ENCODE measurements at regions not wholly inside any gene's neighbourhood (a gene's known extent, or its start where the extent isn't known, plus 50 kb on each side); places are given as distances from the start of the nearest gene placed in this dataset.
A peak's percentile ranks its signal among the peaks of the same experiment; 100 is the strongest.
"Not testable (repeated sequence)": the region's sequence is repeated elsewhere in the genome, so short reads cannot be mapped to it uniquely, and the experiment has no call there.

DNA sequence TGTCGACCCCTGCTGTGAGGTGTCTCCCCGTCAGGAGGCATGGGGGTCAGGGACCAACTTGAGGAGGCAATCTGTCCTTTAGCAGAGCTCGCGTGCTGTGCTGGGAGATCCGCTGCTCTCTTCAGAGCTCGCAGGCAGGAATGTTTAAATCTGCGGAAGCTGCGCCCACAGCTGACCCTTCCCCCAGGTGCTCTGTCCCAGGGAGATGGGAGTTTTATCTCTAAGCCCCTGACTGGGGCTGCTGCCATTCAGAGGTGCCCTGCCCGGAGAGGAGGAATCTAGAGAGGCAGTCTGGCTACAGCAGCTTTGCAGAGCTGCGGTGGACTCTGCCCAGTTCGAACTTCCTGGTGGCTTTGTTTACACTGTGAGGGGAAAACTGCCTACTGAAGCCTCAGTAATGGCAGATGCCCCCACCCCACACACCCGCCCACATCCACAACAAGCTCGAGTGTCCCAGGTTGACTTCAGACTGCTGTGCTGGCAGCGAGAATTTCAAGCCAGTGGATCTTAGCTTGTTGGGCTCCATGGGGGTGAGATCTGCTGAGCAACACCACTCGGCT lies 133.1 kb downstream of the CENPC start:
- not testable (repeated sequence) for DNase-seq (ENCODE audit: low read depth)

DNA sequence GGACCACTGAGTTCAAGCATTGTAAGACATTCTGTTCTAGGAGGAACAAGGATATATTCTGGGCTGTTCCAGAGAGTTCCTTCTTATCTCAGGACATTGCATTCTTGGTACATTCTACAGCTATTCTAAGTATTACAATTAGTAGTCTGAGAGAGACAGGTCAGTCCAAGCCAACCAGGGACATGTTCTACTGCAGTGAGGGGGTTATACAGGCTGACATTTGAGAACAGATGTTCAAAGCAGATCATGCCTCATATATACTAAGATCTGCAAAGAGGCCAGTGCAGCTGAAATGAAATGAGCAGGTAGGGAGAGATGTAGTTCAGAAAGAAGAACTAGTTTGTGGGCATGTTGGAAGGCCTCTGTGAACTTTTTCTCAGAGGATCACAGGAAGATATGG lies 142.0 kb downstream of the CENPC start:
- no peak for DNase-seq (ENCODE audit: low read depth)

DNA sequence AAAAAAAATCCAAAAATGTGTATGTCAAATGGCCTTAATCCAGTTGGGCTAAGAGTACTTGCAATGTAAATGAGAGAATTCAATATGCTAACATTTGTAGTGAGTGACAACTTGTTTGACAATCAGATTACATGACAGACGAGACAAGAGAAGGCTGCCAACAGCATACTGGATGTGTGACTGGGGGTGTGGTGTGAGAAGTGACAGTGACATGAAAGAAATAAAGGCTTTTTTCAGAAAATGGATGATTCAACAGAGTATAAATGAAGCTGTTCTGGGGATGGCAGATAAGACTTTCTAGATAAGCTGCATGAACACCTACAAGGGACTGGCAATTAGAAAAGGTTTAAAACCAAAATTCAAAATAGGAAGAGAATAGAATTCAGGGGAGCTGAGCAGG lies 143.4 kb downstream of the CENPC start:
- DNase-seq (ENCODE audit: low read depth): no peak

DNA sequence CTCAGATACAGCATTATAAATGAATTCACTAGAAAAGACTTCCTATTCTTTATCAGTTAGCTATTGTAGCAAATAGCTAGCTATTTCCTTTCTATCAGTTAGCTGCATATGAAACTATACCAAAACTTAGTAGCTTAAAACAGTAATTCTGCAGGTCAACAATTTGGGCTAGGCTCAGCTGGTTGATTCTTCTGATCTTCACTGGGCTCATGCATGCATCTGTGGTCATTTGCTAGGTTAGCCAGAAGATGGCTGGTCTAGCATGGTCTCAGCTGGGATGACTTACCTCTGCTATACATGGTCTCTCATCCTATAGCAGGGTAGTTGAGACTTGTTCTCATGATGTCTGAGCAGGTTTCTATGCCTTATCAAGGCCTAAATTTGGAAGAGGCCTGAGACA lies 147.4 kb downstream of the CENPC start:
- DNase-seq (ENCODE audit: low read depth): no peak

DNA sequence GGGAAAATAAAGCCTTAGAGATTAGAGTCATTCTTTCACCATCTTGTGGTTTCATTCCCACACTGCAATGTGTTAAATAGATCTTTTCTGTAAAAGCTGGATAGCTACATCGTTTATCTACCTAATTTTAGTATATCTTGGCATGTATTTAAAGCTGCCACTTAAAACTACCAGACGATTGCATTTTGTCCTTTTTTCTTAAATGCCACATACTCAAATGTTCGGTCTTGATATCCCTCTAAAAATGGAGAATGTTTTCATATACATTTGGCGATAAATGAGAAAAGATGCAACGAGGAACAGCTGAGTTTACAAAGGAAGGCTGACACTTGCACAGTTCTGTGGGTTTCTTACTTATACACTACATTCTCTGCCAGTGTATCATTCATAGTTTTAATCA lies 148.3 kb downstream of the CENPC start:
- DNase-seq (ENCODE audit: low read depth): no peak

DNA sequence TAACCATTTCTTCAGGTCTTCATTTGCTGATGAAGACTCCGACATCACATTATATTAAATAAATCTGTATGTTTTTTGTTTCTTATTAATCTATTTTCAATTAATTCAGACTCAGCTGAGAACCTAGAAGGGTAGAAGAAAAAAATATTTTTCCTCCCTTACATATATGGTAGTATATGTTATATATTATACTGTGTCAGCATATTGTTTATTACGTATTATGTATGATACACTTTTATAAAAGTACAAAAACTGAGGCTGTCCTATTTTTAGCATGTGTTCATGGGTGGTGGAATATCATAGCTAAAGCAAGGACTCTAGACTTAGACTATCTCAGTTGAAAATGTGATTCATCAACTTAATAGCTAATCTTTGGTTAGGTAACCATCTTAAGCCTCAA lies 149.3 kb downstream of the CENPC start:
- DNase-seq (ENCODE audit: low read depth): no peak

DNA sequence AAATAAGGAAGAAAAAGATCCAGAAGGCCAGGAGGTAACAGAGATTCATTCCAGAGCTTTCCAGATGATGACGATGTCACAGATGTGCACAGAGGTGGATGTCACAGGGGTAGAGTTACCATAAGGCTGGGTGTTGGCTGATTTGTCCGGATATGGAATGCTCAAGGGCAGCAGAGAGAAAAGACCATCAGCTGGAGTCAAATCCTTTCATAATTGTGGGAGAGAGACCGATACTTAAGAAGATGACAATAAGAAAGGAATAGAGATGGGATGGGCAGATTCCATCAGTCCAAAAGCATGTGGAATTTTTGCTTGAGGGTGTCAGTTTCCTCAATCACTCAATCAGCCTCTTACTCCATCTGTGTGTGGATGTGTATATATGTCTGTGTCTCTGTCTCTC lies 150.4 kb downstream of the CENPC start:
- no peak for DNase-seq (ENCODE audit: low read depth)

DNA sequence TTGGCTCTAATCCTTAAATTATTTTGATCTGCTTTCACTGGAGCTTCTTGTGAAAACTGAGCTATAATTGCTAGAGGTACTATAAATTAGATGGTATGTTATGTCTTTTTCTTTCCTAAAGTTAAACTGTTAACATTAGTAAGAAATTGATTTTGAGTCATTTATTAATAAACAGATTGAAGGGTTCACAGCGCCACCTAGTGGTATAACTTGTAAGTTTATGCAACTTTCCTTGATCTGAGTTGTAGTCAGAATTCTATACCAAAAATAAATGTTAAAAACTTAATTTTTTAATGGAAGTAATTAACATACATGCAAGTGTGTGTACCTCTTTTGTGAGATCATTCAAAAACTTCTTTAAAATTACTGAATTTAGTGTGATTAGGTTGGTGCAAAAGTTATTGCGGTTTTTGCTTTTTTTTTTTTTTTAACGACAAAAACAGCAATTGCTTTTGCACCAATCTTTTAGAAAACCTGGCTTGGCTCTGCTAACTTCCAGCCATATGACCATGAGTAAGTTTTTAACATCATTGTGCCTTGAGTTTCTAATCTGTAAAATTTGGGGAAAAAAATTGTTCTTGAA lies 151.5 kb downstream of the CENPC start:
- peak; percentile 63 for DNase-seq (ENCODE audit: low read depth)

DNA sequence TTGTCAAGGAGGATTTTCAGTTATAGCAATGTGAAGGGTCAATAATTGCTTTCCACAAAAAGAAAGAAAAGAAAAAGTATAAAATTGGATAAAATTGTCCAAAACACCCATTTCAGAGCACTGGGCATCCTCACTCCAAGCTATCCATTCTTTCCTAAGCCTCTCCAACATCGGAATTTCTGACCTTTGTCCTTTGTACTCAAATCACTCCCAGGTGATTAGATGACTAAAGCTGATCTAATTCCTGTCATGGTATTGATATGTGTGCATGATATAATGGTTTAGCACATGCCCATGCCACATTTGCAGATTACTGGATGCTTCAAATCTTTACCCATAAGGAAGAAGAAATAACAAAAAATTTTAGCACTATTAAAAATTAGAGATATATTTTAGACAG lies 152.3 kb downstream of the CENPC start:
- no peak for DNase-seq (ENCODE audit: low read depth)

DNA sequence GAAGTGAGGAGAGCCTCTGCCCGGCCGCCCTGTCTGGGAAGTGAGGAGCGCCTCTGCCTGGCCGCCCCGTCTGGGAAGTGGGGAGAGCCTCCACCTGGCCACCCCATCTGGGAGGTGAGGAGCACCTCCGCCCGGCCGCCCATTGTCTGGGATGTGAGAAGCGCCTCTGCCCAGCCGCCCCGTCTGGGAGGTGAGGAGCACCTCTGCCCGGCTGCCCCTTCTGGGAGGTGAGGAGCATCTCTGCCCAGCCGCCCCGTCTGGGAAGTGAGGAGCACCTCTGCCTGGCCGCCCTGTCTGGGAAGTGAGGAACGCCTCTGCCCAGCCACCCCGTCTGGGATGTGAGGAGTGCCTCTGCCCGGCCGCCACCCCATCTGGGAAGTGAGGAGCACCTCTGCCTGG lies 163.9 kb downstream of the CENPC start:
- DNase-seq (ENCODE audit: low read depth): not testable (repeated sequence)

DNA sequence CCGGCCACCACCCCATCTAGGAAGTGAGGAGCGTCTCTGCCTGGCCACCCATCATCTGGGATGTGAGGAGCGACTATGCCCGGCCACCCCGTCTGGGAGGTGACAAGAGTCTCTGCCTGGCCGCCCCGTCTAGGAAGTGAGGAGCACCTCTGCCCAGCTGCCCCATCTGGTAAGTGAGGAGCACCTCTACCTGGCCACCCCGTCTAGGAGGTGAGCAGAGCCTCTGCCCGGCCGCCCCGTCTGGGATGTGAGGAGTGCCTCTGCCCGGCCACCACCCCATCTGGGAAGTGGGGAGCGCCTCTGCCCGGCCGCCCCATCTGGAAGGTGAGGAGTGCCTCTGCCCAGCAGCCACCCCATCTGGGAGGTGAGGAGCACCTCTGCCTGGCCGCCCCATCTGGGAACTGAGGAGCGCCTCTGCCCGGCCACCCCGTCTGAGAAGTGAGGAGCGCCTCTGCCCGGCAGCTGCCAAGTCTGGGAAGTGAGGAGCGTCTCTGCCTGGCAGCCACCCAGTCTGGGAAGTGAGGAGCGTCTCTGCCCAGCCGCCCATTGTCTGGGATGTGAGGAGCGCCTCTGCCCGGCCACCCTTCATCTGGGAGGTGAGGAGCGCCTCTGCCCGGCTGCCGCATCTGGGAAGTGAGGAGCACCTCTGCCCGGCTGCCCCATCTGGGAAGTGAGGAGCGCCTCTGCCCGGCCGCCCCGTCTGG lies 164.4 kb downstream of the CENPC start:
- not testable (repeated sequence) for DNase-seq (ENCODE audit: low read depth)

DNA sequence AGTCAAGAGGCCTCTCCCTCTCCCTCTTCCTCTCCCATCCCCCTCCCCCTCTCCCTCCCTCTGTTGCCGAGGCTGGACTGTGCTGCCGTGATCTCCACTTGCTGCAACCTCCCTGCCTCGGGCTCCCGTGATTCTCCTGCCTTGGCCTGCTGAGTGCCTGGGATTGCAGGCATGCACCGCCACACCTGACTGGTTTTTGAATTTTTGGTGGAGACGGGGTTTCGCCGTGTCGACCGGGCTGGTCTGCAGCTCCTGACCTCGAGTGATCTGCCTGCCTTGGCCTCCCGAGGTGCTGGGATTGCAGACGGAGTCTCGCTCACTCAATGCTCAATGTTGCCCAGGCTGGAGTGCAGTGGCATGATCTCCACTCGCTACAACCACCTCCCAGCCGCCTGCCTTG lies 165.1 kb downstream of the CENPC start:
- no peak for DNase-seq (ENCODE audit: low read depth)

DNA sequence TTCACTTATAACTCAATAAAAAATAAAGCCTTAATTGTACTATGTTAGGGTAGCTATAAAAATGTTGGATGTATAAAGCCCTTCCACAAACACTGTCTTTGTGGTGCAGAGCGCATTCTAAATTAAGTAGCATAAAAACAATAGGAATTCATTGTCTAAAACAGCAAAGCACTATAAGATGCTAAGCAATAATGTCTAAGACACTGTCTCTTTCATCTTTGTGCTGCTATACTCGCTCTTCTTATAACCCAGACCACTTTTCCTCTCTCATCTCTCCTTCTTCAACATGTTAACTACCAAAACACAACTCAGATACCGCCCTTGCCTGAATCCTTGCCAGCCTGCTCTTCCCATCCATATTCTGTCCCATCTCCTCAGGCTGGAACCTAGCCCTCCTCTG lies 170.0 kb downstream of the CENPC start:
- no peak for DNase-seq (ENCODE audit: low read depth)

DNA sequence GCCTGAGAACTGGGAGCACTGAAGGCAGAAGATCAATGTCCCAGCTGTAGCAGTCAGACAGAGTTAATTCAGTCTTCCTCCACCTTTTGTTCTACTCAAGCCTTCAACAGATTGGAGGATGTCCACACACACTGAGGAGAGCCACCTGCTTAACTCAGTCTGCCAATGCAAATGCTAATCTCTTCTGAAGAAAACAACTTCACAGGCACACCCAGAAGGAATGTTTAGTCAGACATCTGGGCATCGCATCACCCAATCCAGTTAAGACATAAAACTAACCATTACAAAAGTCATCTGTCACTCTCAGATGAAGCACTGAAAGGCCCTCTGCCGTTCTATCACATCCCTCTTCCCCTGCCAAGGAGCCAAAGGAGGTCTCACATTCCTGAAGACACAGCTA lies 173.7 kb downstream of the CENPC start:
- DNase-seq (ENCODE audit: low read depth): no peak

DNA sequence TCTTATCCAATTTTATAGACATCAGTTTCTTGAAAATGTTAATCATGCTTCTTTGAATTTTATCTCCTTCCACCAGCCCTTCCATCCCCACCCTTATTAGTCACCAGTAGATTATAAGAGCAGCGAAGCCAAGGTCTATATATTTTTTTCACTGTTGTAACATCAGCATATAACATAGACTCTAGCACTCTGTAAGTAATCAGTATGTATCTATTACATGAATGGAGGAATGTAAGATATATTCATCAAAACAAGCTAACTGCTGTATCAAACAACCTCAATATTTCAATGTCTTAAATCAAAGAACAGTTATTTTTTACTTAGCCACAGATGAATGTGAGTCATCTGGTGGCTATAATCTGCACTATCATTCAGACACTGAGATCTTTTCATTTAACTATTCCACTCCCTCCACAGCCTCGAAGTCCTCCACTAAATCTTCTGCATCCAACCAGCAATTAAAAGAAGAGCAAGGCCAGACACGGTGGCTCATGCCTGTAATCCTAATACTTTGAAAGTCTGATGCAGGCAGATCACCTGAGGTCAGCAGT lies 178.9 kb downstream of the CENPC start:
- DNase-seq (ENCODE audit: low read depth): no peak

DNA sequence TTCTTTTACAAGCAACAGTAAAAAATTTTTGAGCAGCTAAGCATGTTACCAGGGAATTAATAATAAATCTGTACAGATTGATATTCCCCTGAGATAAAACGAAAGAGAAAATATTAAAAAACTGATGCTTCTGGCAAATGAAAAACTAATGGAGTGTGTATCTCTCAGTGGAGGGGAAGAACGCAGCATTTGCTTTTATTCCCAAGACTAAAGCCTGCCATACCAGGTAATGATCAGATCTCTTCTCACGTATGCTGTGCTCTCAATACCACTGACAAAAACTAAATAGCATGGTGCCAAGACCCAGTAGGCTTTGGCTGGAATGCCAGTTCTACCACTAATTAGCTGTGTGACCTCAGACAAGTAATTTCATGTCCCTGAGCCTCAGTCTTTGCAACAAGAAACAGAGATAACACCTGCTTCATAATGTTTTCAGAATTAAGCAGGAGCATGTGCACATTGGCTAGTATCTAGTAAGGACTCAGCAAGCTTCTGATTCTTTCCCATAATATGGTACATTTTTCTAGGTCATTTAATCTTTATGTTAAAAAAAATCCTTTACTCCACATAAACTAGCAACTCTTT lies 179.6 kb downstream of the CENPC start:
- no peak for DNase-seq (ENCODE audit: low read depth)

DNA sequence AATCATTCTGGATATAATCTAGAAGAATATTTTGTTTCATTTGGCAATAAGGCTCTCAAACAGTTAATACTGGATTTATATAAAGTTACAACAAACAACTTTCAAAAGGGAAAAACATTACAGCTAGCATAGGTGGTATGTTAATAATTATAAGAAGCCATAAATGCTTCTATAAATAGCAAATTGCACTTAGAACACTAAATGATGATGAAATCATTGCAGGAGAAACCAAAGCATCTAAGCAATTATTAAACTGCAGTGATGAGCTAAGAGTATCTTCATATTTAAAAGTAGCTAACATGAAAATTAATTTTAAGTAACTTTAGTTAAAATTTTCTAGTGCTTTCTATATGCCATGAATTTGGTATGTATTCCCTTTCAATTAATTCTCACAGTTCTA lies 189.5 kb downstream of the CENPC start:
- DNase-seq (ENCODE audit: low read depth): no peak

DNA sequence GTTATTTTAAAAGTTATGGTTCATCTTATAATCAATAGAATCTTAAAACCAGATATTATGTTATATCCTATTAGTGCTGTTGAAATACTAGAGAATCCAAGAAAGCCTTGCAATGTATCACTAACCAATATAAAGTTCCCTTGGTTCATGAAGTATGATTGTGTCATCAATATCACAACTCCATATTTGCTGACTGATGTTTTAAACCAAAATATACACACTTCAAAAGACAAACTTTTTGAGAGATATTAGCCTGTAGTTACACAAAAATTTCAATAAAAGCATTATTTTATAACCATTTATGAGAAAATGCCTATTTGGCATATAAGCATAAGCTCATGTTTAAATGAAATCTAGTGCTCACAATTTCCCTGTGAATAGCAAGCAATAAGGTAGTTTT lies 198.6 kb downstream of the CENPC start:
- no peak for DNase-seq (ENCODE audit: low read depth)

DNA sequence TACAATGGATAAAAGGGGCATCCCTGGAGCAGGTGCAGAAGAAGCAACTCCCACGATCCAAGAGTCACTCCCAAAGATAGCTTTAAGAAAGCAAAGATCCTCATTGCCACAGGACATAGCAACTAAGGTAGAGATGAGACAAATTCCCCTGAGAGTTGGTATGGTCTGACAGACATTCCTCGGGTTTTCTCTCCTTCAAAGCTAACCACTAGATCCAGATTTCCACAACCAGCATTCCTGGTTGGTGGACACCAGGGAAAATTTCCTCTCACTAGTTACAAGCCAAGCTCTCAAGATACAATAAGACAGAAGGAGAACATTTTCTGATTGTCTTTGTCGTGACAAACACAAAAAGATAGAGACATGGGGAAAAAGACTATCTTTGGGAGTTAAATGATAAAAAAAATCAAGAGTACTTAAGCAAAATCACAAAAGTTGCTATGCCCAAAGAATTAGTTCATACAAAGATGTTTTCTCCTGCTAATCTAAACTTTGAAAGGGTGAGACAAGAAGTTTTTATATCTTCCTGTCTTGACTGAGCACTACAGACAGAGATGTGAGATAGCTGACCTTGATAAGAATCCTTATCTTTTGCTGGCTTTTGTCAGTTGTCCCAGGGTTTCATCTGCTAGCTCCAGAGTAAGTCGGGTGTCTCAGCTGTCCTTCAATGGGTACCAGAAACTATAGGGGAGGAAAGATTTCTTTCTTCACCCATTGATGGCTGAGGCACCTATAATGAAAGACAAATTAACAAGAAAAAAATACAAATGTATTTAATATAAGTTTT lies 200.5 kb downstream of the CENPC start:
- DNase-seq (ENCODE audit: low read depth): no peak

DNA sequence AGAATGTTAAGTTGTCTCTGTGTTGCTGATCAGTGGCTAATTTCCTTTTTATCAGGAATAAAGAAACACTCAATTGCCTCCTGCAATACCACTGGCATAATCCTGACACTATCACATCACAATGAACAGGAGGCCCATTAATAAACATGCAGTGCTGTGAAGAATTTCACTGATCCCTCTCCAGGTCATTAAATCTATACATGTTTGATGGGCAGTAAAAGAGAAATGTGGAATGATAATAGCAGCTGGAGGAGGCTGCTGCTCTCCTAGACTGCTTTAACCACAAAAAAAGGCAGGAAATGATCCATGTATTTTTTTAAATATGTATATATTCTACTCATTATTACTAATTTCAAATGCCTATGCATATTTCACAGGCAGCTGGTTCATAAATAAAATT lies 202.1 kb downstream of the CENPC start:
- DNase-seq (ENCODE audit: low read depth): no peak

DNA sequence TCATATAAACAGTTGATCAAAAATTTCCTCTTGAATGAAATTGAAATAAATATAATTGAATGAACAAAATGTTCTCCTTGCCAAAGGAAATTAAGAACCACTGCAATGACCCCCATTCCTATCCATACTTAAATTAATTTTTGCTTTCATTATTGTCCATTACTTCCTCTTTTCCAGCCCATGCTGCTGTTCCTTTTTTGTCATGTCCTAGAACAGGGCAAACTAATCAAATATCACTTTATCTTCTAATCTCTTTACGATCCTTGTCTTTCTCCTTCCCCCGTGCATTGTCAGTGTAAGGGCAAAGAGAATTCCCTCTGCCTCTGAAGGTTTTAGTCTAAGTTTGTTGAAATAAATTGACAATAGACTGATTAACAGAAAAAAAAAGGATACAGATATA lies 203.0 kb downstream of the CENPC start:
- DNase-seq (ENCODE audit: low read depth): no peak

DNA sequence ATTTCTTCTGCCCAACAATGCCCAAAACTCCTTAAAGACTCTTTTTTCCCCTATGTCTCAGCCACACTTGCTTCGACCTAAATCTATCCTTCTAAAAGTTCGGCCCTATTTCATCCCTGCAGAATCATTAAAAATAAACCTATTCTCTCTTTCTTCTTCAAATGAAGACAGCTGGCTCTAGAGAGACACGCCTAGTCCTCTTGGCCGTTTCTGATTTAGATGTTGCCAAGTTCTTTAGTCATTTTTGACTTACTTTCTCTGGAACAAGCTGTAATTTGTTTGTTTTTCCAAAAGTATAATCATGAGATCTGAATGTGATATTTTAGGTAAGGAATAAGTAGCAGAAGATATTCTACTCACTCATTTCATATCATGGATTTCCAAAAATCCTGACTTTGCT lies 211.6 kb downstream of the CENPC start:
- DNase-seq (ENCODE audit: low read depth): no peak

All from ELR (cell line).